Esophagus muscularis mucosa (tissue), 4 donors: ENCODE measurements at regions not wholly inside any gene's neighbourhood (a gene's known extent, or its start where the extent isn't known, plus 50 kb on each side); places are given as distances from the start of the nearest gene placed in this dataset.

ENCODE experiments used
- DNase-seq: peaks from one replicate; pipeline ENCODE4 v3.0.0-alpha.2; 2017; ENCODE audit errors: extremely low spot score
- H3K27ac ChIP-seq, 4 donors: fragments of 200-600 bp; sonication (generic); replicated peaks in 1 of 4; 1 replicate in 3 of 4; 2 replicates in 1 of 4; pipeline ENCODE4 v1.5.1; 2016 to 2019; ENCODE audit warnings: mild to moderate bottlenecking in 1 of 4
- H3K27me3 ChIP-seq, 4 donors: fragments of 200-600 bp; sonication (generic); one replicate each; pipeline versions ENCODE4 v1.5.1 to v1.6.0; 2016 to 2019
- H3K36me3 ChIP-seq, 4 donors: fragments of 200-600 bp; sonication (generic); one replicate each; pipeline ENCODE4 v1.5.1; 2016 to 2019
- H3K4me1 ChIP-seq, 4 donors: fragments of 200-600 bp; sonication (generic); one replicate each; pipeline ENCODE4 v1.5.1; 2016 to 2019
- H3K4me3 ChIP-seq, 4 donors: fragments of 200-600 bp; sonication (generic); 1 replicate in 2 of 4; 2 replicates in 2 of 4; pipeline ENCODE4 v1.5.1; 2016 to 2019; ENCODE audit warnings: mild to moderate bottlenecking in 4 of 4, moderate library complexity in 1 of 4
- H3K9me3 ChIP-seq, 4 donors: fragments of 200-600 bp; sonication (generic); 1 replicate in 3 of 4; 2 replicates in 1 of 4; pipeline ENCODE4 v1.5.1; 2016 to 2019
- EP300 ChIP-seq: sonication (generic); formaldehyde crosslinking; IDR thresholded peaks from one replicate; pipeline ENCODE4 v1.6.1; 2017; ENCODE audit warnings: antibody characterized with exemption
- POLR2A ChIP-seq: fragments of 450-650 bp; IDR thresholded peaks from one replicate; pipeline ENCODE4 v1.6.1; 2017; ENCODE audit warnings: antibody characterized with exemption, moderate library complexity, mild to moderate bottlenecking, low read depth
- POLR2AphosphoS5 ChIP-seq, 2 donors: sonication (generic); formaldehyde crosslinking; IDR thresholded peaks; one replicate each; pipeline ENCODE4 v1.6.1; 2017; ENCODE audit warnings: antibody characterized with exemption in 2 of 2
- WGBS: methylation state at CpG from one replicate; pipeline ENCODE4 v1.1.5; 2018; 5-methylcytosine and 5-hydroxymethylcytosine counted together
- intact Hi-C: fragments of 100-400 bp; cut with DNase I; formaldehyde crosslinking; loops from one replicate; pipeline ENCODE4 v1.15.1; 2023
- TF ChIP-seq, protein P1 (sequence below), 3 experiments: fragments of 200-600 bp in 2 of 3; fragments of 450-650 bp in 1 of 3; sonication (generic) in 2 of 3; IDR thresholded peaks; one replicate each; pipeline ENCODE4 v1.5.1; 2017 to 2019; ENCODE audit warnings: antibody characterized with exemption in 3 of 3, mild to moderate bottlenecking in 2 of 3, moderate library complexity in 1 of 3

DNA sequence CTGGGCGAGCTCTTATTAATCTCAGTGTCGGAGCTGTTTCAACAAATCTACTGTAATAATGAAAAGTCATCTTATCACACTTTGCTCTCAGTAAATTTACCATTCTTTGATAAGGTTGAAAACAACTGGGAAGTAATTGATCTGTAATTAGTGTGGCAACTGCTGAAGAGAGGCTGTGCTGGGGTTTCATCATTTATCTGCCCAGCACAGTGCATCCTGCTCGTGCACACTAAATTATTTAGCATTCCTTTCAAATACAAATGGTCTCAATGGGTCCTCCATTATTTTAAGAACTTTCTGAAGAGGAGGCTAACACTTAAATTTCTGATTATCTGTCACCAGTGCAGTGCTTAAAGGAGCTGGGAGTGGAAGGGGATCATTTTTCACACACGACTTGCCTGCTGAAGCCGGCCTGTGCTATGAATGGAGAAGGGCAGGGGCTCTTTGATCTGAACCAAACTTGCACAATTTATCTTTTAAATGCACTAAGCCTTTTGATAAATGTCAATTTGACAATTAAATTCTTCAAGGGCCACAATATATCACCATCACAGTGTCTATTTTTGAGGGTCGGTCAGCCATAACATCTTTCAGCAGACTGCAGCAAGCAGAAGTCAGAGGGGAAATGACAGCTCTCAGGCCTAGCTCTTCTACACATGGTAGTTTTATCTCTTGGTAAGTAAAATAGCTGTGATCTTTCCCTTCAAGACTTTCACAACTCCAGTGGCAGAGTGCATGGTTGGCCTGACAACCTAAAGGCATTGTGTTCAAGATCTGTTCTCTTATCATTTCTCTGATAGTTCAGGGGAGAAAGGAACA is 106.4 kb upstream of the EFNA5 start:
- Histone ChIP-seq H3K36me3 (no peaks in the 10 kb centered on the region), H3K4me1 (no peaks in the 10 kb centered on the region), H3K27me3 (no peaks in the 10 kb centered on the region), H3K9me3 (peaks cover 0 to 7% (median 2%) of the 10 kb centered on the region in 4 donors), H3K4me3 (no peak overlapping the region), H3K27ac (no peak overlapping the region)
- TF ChIP-seq EP300 (no peak), POLR2A (no peak), POLR2AphosphoS5 (IDR thresholded peaks at IDR 0.05) (no peak)
- TF ChIP-seq, protein P1, sequence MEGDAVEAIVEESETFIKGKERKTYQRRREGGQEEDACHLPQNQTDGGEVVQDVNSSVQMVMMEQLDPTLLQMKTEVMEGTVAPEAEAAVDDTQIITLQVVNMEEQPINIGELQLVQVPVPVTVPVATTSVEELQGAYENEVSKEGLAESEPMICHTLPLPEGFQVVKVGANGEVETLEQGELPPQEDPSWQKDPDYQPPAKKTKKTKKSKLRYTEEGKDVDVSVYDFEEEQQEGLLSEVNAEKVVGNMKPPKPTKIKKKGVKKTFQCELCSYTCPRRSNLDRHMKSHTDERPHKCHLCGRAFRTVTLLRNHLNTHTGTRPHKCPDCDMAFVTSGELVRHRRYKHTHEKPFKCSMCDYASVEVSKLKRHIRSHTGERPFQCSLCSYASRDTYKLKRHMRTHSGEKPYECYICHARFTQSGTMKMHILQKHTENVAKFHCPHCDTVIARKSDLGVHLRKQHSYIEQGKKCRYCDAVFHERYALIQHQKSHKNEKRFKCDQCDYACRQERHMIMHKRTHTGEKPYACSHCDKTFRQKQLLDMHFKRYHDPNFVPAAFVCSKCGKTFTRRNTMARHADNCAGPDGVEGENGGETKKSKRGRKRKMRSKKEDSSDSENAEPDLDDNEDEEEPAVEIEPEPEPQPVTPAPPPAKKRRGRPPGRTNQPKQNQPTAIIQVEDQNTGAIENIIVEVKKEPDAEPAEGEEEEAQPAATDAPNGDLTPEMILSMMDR (IDR thresholded peaks at IDR 0.05) = no peak
- 85% methylated on average over 6 of the region's 6 CpGs for WGBS
- DNase-seq = no peak
- intact Hi-C loops = no loop called here

DNA sequence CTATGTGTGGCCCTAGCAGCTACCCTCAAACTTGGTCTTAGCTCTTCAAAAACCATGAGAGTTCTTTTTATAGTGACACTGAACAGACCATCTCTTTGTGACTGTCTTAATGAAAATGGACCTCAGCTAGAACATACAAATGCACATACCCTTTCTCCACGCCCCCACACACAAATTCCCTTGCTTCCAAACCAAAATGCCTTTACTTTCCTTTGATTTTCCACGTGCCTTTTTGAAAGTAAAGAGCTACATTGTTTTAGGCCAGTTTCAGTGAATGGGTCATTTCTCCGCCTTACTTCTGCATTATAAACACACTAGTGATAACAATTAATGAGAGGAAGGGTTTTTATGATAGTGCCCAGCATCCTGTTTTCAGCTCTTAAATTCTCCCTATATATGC is 105.8 kb upstream of the EFNA5 start:
- Histone ChIP-seq H3K9me3 (peaks cover 0 to 5% (median 2%) of the 10 kb centered on the region in 4 donors), H3K27me3 (no peaks in the 10 kb centered on the region), H3K27ac (no peak overlapping the region), H3K4me3 (no peak overlapping the region), H3K4me1 (no peaks in the 10 kb centered on the region), H3K36me3 (no peaks in the 10 kb centered on the region)
- intact Hi-C loops = no loop called here
- 66% methylated on average over 3 of the region's 3 CpGs for WGBS
- no peak for DNase-seq
- TF ChIP-seq POLR2A (no peak), POLR2AphosphoS5 (IDR thresholded peaks at IDR 0.05) (no peak), EP300 (no peak)
- TF ChIP-seq, protein P1 (IDR thresholded peaks at IDR 0.05) = no peak

DNA sequence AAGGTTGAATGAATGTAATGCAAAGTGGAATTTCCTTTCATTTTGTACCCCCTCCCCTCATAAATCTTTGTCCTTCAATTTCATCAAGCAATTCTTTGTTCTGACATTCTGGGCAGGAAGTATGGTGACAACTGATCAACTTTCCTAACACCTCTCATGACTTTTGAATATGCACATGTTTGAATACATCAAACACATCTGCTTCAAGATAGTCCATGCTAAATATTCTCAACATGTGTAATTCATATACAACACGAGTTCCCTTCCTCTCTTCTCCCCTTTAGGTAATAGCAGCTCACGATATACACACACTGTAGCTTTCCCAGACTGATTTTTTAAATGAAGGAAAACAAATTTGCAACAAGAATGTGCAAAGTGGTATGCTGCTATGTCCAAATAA is 103.6 kb upstream of the EFNA5 start:
- intact Hi-C loops = no loop called here
- no peaks in the 10 kb centered on the region for H3K9me3 ChIP-seq
- H3K4me1 ChIP-seq = no peaks in the 10 kb centered on the region
- no peaks in the 10 kb centered on the region for H3K27me3 ChIP-seq
- no peak for DNase-seq
- no peaks in the 10 kb centered on the region for H3K36me3 ChIP-seq
- 67% methylated on average over 2 of the region's 2 CpGs for WGBS
- TF ChIP-seq EP300 (no peak), POLR2AphosphoS5 (IDR thresholded peaks at IDR 0.05) (no peak), POLR2A (no peak)
- TF ChIP-seq, protein P1 (IDR thresholded peaks at IDR 0.05) = no peak
- H3K4me3 ChIP-seq = no peak overlapping the region
- no peak overlapping the region for H3K27ac ChIP-seq

DNA sequence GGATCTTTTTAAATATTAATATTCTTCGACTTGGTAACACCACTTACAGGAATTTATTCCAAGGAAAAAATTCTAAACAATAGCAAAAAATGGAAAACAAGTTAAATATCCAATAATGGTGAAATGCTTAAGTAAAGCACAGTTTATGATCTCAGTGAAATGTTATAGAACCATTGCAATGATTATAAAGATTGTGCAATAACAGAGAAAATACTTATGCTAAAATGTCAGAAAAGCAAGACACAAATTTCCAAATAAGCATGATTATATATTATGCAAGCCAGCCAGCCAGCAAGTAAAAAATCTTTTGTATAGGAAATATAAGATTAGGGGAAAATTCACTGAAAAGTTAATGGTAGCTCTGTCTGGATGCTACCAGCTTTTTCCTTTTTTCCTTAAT is 102.7 kb upstream of the EFNA5 start:
- WGBS = 94% methylated on average over 1 of the region's 1 CpG
- Histone ChIP-seq H3K9me3 (no peaks in the 10 kb centered on the region), H3K4me3 (no peak overlapping the region), H3K27me3 (no peaks in the 10 kb centered on the region), H3K27ac (no peak overlapping the region), H3K4me1 (no peaks in the 10 kb centered on the region), H3K36me3 (no peaks in the 10 kb centered on the region)
- DNase-seq = no peak
- intact Hi-C loops = no loop called here
- TF ChIP-seq POLR2A (no peak), POLR2AphosphoS5 (IDR thresholded peaks at IDR 0.05) (no peak), EP300 (no peak)
- TF ChIP-seq, protein P1 (IDR thresholded peaks at IDR 0.05) = no peak
